HG03469 (cell line): ENCODE measurements at regions not wholly inside any gene's neighbourhood (a gene's known extent, or its start where the extent isn't known, plus 50 kb on each side); places are given as distances from the start of the nearest gene placed in this dataset.

ENCODE experiments used
- ATAC-seq: cut with Tn5 transposase; IDR thresholded peaks from one replicate; pipeline ENCODE4 v1.9.1; 2021; ENCODE audit warnings: mild to moderate bottlenecking, moderate library complexity, moderate number of reproducible peaks; ENCODE audit not compliant: unreplicated experiment

DNA sequence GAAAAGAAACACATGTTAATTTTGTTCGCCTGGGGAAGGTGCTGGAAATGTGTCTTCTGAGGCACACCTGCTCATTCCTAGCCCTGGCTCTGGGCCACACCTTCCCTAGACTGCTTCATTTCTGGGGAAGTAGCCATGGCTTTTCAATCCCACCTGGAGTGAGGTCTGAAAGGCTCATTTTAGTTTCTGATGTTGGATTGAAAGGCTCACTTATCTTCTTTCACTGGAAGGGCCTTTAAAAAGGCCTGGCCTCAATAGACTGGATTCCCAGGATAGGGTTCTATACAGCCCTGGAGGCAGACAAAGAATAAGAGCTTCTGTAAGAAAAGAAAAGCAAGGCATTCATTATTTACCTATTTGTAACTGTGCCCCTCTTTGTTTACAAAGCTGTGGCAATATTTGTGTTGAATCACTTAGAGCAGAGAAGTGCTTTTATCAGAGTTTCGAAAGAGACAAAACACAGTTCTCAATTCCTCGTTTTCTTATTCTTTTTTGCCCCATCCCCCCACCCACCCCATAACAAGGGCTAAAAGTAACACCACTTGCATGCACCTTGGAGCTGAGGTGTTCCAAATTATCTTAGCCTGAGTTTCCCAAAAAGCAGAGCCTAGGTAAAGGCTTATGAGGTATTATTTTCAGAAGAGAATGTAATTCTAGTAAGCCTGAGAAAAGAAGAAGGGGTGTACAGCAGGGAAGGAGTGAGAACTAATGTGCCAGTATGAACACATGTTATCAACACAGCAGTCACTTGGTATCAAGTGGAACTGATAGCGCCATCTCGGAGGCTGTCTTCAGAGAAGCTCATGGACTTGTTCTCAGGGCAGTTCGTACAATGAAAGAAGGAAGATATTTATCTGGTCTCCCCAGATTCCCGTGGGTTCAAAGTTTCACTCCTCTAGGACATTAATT lies 413.1 kb downstream of the KCTD16 start:
- no peak for ATAC-seq

DNA sequence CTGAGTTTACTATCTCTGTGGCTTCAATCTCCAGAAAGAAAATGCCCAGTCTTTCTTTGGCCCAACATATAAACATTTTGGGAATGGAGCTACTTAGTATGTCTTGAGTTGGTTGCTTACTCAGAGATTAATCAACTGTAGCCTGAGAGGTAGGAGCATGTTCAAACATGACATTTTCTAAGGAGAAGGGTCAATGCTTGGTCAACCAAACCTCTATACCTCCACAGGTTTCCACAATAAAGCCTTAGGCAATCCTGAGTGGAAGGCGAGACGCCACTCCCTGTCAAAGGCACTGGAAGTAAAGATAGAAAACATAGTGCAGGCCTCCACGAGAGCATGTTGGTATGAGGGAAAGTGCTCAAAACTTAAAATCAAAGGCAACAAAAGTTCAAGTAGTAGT lies 411.4 kb downstream of the KCTD16 start:
- no peak for ATAC-seq

DNA sequence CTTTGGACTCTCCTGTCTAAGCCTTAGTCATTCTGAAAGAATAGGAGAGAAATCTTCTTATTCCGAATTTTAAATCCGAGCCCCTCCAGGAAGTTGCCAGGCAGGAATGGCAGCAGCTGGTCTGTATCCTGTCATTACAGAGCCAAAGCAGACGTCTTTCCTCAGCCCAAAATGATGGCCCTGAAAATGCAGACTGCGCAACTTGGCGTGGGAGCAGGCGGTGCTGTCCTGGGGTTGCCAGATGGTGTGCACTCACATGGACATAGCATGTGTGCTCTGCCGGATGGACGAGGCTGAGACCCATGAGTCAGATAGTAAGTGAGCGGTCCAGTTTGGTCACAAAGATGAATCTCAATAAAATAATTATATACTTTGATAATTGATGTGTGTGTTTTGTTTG lies 410.4 kb downstream of the KCTD16 start:
- ATAC-seq: no peak

DNA sequence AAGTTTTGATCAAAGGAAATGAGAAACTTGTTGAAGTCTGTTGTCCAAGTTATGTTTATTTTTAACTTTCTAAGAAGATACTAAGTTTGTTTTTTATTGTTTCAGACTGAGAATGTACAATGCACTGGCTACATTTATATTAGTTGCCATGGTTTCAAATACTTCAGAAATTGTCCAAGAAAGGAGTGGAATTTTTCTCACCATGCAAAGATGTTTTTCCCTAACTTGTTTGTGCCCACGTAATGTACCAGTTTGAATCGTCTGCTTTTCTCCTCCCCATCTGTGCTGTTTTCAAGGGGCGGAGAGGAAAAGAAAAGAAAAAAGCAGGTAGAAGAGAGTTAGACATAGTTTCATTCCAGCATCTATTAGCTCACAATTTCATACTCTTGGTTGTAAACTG lies 407.0 kb downstream of the KCTD16 start:
- no peak for ATAC-seq

DNA sequence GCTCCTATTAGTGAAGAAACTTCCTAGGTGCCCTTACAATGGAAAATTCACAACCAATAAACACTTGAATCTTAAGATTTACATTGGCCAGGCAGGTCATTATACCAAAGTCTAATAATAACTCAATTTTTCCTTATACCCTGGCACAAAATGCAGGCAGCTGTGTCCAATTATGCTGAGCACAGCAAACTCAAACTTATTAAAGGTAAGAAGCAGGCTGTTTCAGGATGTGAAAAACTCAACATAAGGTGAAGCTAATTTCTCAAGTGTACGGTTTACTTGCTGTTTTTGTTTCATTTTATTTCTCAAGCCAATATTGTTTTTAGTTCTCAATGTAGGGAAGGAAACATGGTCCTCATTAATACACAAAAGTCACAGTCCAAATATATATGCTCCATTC lies 405.1 kb downstream of the KCTD16 start:
- no peak for ATAC-seq

DNA sequence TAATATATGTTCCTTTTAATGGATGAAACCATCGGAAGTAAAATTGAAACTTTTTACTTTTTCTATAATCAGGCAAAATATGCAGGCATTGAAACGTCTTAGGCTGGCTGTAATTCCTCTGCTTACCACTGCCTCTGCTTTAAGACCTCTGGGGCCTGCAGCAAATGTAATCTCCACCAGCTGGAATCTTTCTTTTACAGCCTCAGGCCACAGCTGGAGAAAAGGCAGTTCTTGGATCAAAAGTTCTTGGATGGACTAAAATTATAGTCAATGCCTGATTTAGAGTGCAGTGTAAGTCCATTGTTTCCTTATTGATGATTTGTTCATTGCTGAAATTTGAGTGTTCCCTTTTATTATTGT lies 396.7 kb downstream of the KCTD16 start:
- ATAC-seq: no peak

DNA sequence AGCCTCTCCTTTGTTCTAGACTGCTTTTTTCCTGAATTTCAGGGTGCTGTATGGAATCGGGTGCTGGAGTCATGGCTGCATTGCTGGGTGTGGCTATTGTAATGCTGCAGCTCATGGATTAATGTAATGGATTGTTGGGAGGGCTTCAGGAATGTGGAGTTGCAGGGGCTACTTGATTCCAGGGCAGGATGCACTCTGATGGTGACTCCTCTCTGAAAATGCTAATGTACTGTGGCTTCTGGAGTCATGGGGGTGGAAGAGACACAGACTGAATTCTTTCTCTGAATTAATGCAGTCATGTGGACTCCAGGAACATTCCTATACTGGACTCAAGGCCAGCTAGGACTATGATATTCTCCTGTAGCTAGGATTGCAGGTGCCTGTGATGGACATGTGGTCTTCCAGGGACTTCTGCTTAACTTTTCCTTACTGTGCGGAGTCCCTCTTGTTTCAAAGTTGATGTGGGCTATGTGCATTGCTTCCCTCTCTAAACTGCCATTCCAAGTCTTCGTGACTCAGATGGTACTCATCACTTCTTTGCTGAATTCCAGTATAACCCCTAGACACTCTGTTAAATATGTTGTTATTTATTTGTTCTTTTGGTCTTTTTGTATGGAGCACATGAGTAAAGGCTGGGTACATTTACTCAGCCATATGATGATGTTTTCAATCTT lies 396.2 kb downstream of the KCTD16 start:
- no peak for ATAC-seq

DNA sequence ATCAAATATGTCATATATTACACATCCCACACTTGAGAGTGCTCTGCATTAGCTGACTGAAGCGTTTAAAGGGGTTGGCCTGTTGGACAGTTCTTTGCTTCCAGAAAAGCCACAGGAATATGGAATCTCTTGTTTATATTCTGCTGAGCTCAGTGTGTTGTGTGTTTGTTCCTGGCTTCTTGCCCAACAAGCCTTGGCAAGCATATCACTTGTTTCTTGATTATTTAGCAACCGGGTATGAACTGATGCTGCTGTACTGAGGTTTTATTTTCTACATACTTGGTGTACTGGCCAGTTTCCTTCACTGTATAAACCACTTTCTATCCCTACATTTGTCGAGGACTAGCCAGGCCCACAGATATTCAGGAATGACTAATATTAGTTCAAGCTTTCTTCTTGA lies 378.9 kb downstream of the KCTD16 start:
- ATAC-seq: no peak

DNA sequence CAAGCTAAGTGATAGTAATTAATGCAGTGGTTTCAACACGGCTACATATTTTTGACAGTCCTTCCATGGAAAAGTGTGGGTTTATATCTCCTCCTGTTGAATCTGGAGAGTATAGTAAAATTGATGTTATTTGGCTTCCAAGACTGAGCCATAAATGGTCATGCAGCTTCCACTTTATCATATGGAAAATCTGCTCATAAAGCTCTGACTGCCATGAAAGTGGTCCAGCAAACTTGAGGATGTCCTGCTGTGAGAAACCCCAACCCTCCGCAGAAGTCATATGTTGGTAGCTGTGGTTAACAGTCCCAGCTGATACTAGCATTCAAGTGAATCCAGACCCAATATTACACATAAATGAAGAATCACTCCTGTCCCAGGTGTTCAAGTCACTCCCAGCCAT lies 378.3 kb downstream of the KCTD16 start:
- no peak for ATAC-seq

DNA sequence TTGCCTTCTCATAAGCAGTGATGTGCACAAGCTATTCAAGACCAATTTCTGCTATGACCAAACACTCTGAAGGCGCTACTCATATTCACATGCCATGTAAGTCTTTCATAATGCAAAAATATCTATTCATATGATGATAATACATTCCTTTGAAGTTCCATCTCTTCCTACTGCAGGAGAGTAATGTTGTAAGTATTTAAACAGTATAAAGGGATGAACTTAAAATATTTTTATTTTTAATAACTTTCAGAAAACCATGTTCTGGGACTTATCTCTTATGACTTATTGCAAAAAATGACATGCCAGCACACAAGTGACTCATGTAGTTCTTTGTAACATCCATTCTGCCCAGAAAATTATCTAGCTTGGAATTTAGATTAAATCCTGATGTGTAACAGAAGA lies 376.4 kb downstream of the KCTD16 start:
- no peak for ATAC-seq

DNA sequence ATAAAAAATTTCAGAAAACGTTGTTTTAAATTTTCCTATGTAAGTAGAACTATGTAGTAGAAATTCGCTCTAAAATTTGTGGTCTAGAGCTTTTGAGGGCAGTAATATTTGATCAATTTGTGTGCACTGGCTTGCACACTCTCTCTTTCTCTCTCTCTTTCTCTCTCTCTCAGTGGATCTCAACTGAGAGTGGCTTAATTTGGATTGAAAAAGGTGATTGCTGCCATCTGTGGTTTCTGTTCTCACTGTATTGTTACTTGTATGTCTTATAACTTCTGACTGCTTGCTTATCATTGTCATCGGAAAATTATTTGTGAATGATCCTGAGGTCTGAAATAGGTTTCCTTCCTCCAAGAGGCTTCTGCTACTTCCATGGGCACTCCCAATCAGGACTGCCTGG lies 368.2 kb downstream of the KCTD16 start:
- ATAC-seq: no peak
